H1 (cell line): ENCODE measurements at regions not wholly inside any gene's neighbourhood (a gene's known extent, or its start where the extent isn't known, plus 50 kb on each side); places are given as distances from the start of the nearest gene placed in this dataset.
A peak's percentile ranks its signal among the peaks of the same experiment; 100 is the strongest.

Experiments used
- CTCF ChIA-PET: fragments of 300-600 bp; sonication (Branson Sonifier 250); formaldehyde crosslinking; loops from one replicate; lab custom pipeline; 2021; ENCODE audit not compliant: partially characterized antibody; lab: Charles Lee
- POLR2A ChIA-PET: fragments of 300-600 bp; sonication (Branson Sonifier 250); formaldehyde crosslinking; loops from one replicate; lab custom pipeline; 2021; ENCODE audit warnings: inconsistent platforms; ENCODE audit not compliant: partially characterized antibody; lab: Charles Lee
- DNase-seq, 2 experiments: peaks; one replicate each; pipeline versions ENCODE4 v3.0.0 to v3.0.0-alpha.2; 2010 to 2022; ENCODE audit warnings: low spot score in 2 of 2, low read depth in 1 of 2, mixed read lengths in 1 of 2
- FAIRE-seq: peaks from 2 replicates; lab custom pipeline; 2011; peaks lifted over from hg19 to GRCh38; lab: Jason Lieb, UNC
- H2AFZ ChIP-seq: 2 replicates; pipeline ENCODE4 v1.8.1; 2012; ENCODE audit warnings: low read length, inconsistent platforms
- H2AK5ac ChIP-seq: 2 replicates; pipeline ENCODE4 v1.6.1; 2013; ENCODE audit warnings: low read depth, low read length
- H2BK120ac ChIP-seq: replicated peaks from 2 replicates; pipeline ENCODE3; 2013; ENCODE audit warnings: low read depth, low read length, inconsistent platforms
- H2BK12ac ChIP-seq: 2 replicates; pipeline ENCODE4 v1.6.1; 2013; ENCODE audit warnings: low read depth, low read length
- H2BK15ac ChIP-seq: 2 replicates; pipeline ENCODE4 v1.6.1; 2013; ENCODE audit warnings: low read length
- H2BK20ac ChIP-seq: 2 replicates; pipeline ENCODE4 v1.6.1; 2013; ENCODE audit warnings: low read length
- H2BK5ac ChIP-seq: 2 replicates; pipeline ENCODE4 v1.6.1; 2013; ENCODE audit warnings: low read depth, low read length
- H3K14ac ChIP-seq: 2 replicates; pipeline ENCODE4 v1.6.1; 2013; ENCODE audit warnings: inconsistent platforms; ENCODE audit not compliant: insufficient read length
- H3K18ac ChIP-seq: 2 replicates; pipeline ENCODE4 v1.6.1; 2013; ENCODE audit warnings: low read length; ENCODE audit errors: extremely low read depth
- H3K23ac ChIP-seq: 2 replicates; pipeline ENCODE4 v1.6.1; 2013; ENCODE audit warnings: inconsistent platforms; ENCODE audit not compliant: insufficient read length
- H3K23me2 ChIP-seq: 2 replicates; pipeline ENCODE4 v1.6.1; 2013; ENCODE audit warnings: low read depth, low read length
- H3K27ac ChIP-seq: 2 replicates; pipeline ENCODE4 v1.6.1; 2011; ENCODE audit warnings: low read depth, low read length, inconsistent platforms
- H3K27me3 ChIP-seq, 4 experiments: replicated peaks in 1 of 4; 1 replicate in 1 of 4; 2 replicates in 3 of 4; pipeline versions ENCODE4 v1.6.1 to v1.8.1; 2011 to 2013; ENCODE audit warnings: low read length in 3 of 4, mild to moderate bottlenecking in 3 of 4, inconsistent platforms in 2 of 4, mixed read lengths in 2 of 4, moderate library complexity in 1 of 4; ENCODE audit not compliant: control insufficient read depth in 3 of 4, insufficient read depth in 3 of 4; ENCODE audit errors: extremely low read depth in 1 of 4
- H3K36me3 ChIP-seq, 4 experiments: 2 replicates each; pipeline versions ENCODE4 v1.6.1 to v1.8.1; 2011 to 2013; ENCODE audit warnings: mild to moderate bottlenecking in 4 of 4, low read length in 3 of 4, moderate library complexity in 2 of 4, control low read depth in 1 of 4, inconsistent platforms in 1 of 4; ENCODE audit not compliant: insufficient read depth in 4 of 4, control insufficient read depth in 2 of 4
- H3K4ac ChIP-seq: replicated peaks from 2 replicates; pipeline ENCODE3; 2013; ENCODE audit warnings: low read length, low read depth, mixed read lengths, inconsistent platforms; ENCODE audit not compliant: insufficient read length
- H3K4me1 ChIP-seq, 4 experiments: replicated peaks in 1 of 4; 1 replicate in 1 of 4; 2 replicates in 3 of 4; pipeline versions ENCODE4 v1.6.1 to v1.8.1; 2011 to 2013; ENCODE audit warnings: low read length in 3 of 4, inconsistent platforms in 2 of 4, mixed read lengths in 1 of 4; ENCODE audit not compliant: insufficient read depth in 4 of 4, control insufficient read depth in 3 of 4
- H3K4me2 ChIP-seq, 2 experiments: 2 replicates each; pipeline versions ENCODE4 v1.6.1 to v1.8.1; 2011 to 2013; ENCODE audit warnings: low read depth in 2 of 2, low read length in 2 of 2, control low read depth in 1 of 2, inconsistent platforms in 1 of 2, mild to moderate bottlenecking in 1 of 2; ENCODE audit not compliant: insufficient read depth in 1 of 2
- H3K4me3 ChIP-seq, 4 experiments: fragments of 200-600, 300-600 bp in 1 of 4; sonication (generic), shearing (Covaris generic), sonication (Bioruptor Twin) in 1 of 4; 2 replicates each; pipeline versions ENCODE4 v1.5.1 to v1.8.1; 2011 to 2016; ENCODE audit warnings: low read length in 4 of 4, low read depth in 3 of 4, control low read depth in 2 of 4, inconsistent platforms in 2 of 4, mild to moderate bottlenecking in 2 of 4, mixed read lengths in 1 of 4, moderate library complexity in 1 of 4; ENCODE audit not compliant: insufficient read depth in 2 of 4; ENCODE audit errors: extremely low read depth in 1 of 4
- H3K56ac ChIP-seq: replicated peaks from 2 replicates; pipeline ENCODE3; 2013; ENCODE audit warnings: low read depth, mild to moderate bottlenecking, mixed read lengths, low read length, inconsistent platforms; ENCODE audit not compliant: insufficient read length
- H3K79me1 ChIP-seq: 2 replicates; pipeline ENCODE4 v1.6.1; 2013; ENCODE audit warnings: low read depth, low read length, control low read depth
- H3K79me2 ChIP-seq, 2 experiments: 2 replicates each; pipeline versions ENCODE4 v1.6.1 to v1.8.1; 2012 to 2013; ENCODE audit warnings: low read length in 2 of 2, mild to moderate bottlenecking in 2 of 2, inconsistent platforms in 1 of 2; ENCODE audit not compliant: insufficient read depth in 2 of 2, control insufficient read depth in 1 of 2
- H3K9ac ChIP-seq, 4 experiments: replicated peaks in 1 of 4; 1 replicate in 1 of 4; 2 replicates in 3 of 4; pipeline versions ENCODE4 v1.6.1 to v1.8.1; 2011 to 2013; ENCODE audit warnings: low read depth in 3 of 4, low read length in 3 of 4, control low read depth in 2 of 4, mild to moderate bottlenecking in 2 of 4, moderate library complexity in 2 of 4, inconsistent platforms in 1 of 4; ENCODE audit errors: extremely low read depth in 1 of 4
- H3K9me3 ChIP-seq, 2 experiments: 2 replicates each; pipeline versions ENCODE4 v1.6.1 to v1.8.1; 2012 to 2013; ENCODE audit warnings: mild to moderate bottlenecking in 2 of 2, moderate library complexity in 2 of 2, control low read depth in 1 of 2, inconsistent platforms in 1 of 2, low read depth in 1 of 2, low read length in 1 of 2, mixed read lengths in 1 of 2; ENCODE audit not compliant: insufficient read depth in 2 of 2
- H4K20me1 ChIP-seq, 2 experiments: replicated peaks in 1 of 2; 2 replicates each; pipeline versions ENCODE3 to v1.8.1; 2011 to 2013; ENCODE audit warnings: inconsistent platforms in 2 of 2, low read length in 2 of 2, mild to moderate bottlenecking in 1 of 2; ENCODE audit not compliant: insufficient read depth in 2 of 2, control insufficient read depth in 1 of 2
- H4K5ac ChIP-seq: 2 replicates; pipeline ENCODE4 v1.6.1; 2013; ENCODE audit warnings: low read length, low read depth, mixed read lengths, inconsistent platforms; ENCODE audit not compliant: insufficient read length
- H4K8ac ChIP-seq: 2 replicates; pipeline ENCODE4 v1.8.0; 2013; ENCODE audit warnings: mild to moderate bottlenecking, moderate library complexity, low read length, inconsistent platforms; ENCODE audit not compliant: insufficient read depth; ENCODE audit errors: extremely low read depth
- H4K91ac ChIP-seq: replicated peaks from 2 replicates; pipeline ENCODE3; 2013; ENCODE audit warnings: low read length, mixed read lengths, inconsistent platforms; ENCODE audit not compliant: insufficient read length
- CEBPB ChIP-seq: IDR thresholded peaks from 2 replicates; pipeline ENCODE4 v1.6.1; 2012; ENCODE audit warnings: low read depth, low read length
- GTF2F1 ChIP-seq: IDR thresholded peaks from 2 replicates; pipeline ENCODE4 v1.6.1; 2012; ENCODE audit warnings: low read depth, low read length, improper control_type of control experiment, borderline replicate concordance
- SRF ChIP-seq: IDR thresholded peaks from 2 replicates; pipeline ENCODE4 v1.6.1; 2011; ENCODE audit warnings: mild to moderate bottlenecking, low read depth, low read length, moderate library complexity
- WGBS, 2 experiments: shearing (Covaris generic) in 1 of 2; methylation state at CpG; one replicate each; pipeline versions ENCODE4 v1.1.6 to v1.1.7; 2013 to 2015; ENCODE audit warnings: low lambda C conversion rate in 2 of 2, mixed read lengths in 2 of 2, inconsistent platforms in 1 of 2, low coverage in 1 of 2, missing lambda C conversion rate in 1 of 2; ENCODE audit not compliant: insufficient replicate concordance in 2 of 2, insufficient coverage in 1 of 2, insufficient read length in 1 of 2; ENCODE audit errors: extremely low coverage in 1 of 2, missing lambda C conversion rate in 1 of 2; 5-methylcytosine and 5-hydroxymethylcytosine counted together

DNA sequence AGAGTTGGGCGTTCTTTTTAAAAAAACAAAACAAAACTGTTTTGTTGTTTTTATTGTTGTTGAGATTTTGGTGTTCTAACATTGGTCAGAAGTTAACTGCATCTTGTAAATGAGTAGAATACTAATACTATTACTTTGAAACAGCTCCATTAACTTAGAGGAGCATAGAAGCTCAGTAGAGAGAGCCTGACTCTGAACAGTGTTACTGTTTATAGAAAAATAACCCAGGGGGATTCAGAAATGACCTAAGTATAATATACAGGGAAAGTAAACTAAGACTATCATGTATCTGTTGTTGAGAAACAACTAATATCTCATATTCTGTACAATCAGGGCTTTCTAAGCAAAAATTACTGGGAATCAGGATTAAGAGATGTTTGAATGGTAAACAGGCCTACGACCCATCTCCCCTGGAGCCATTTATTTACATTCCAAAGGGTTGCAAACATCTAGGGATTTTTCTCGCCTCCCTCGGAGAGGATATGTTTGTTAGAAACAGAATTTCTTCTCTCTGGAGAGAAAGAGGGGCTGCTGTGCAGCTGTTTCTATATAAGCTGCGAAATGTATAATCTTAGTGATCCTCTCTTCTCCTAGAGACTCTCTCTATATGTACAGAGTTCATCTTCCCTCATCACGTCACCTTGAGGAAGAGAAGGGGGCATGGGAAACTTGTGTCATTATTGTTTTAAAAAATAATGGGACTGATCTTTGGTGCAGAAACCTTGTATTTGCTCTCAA is 827.5 kb upstream of the DPPA4 start:
- Histone ChIP-seq H2AK5ac (no peak overlapping the region), H3K14ac (no peak overlapping the region), H3K9ac (no peak overlapping the region), H3K4me3 (peak overlapping the region in 1 of 4 experiments; percentile 40; a peak in 2 of 8 replicates), H2BK5ac (no peak overlapping the region), H3K4me1 (peaks cover 0 to 8% (median 0%) of the 10 kb centered on the region in 4 experiments; a peak in 4 of 7 replicates), H2BK12ac (no peak overlapping the region), H4K8ac (no peak overlapping the region), H3K23me2 (no peaks in the 10 kb centered on the region), H2BK20ac (no peak overlapping the region), H3K23ac (no peak overlapping the region), H3K27ac (no peak overlapping the region), H3K9me3 (no peaks in the 10 kb centered on the region; a peak in 2 of 4 replicates), H3K4ac (no peak overlapping the region), H3K27me3 (no peaks in the 10 kb centered on the region), H3K56ac (no peak overlapping the region), H3K36me3 (no peaks in the 10 kb centered on the region), H2BK15ac (no peak overlapping the region), H2BK120ac (no peak overlapping the region), H2AFZ (no peak overlapping the region), H3K79me2 (no peaks in the 10 kb centered on the region), H3K79me1 (no peaks in the 10 kb centered on the region), H3K18ac (no peak overlapping the region), H4K20me1 (no peaks in the 10 kb centered on the region), H3K4me2 (peak overlapping the region; percentile 37 to 71; a peak in 3 of 4 replicates), H4K91ac (no peak overlapping the region), H4K5ac (peak overlapping the region; percentile 52)
- TF ChIP-seq CEBPB (no peak), SRF (no peak), GTF2F1 (no peak)
- ChIA-PET CTCF (interaction anchor here (0.6 to 2.2 kb wide), 4 partner anchors 10 to 150 kb away, joined by 3 to 7 read pairs (median 4); no protein-coding TSS in a partner anchor), POLR2A (interaction anchor here (0.6 kb wide), 1 partner anchor 1252 kb away, joined by 3 read pairs; no protein-coding TSS in a partner anchor)
- 23% methylated on average over 6 of the region's 6 CpGs; no CpG with 5 or more reads in 1 of the 2 experiments for WGBS, 2 experiments
- DNase-seq (no peak), FAIRE-seq (peak; percentile 39)
